HG02852 (cell line): ENCODE measurements at regions not wholly inside any gene's neighbourhood (a gene's known extent, or its start where the extent isn't known, plus 50 kb on each side); places are given as distances from the start of the nearest gene placed in this dataset.

Experiments used
- ATAC-seq: cut with Tn5 transposase; IDR thresholded peaks from one replicate; pipeline ENCODE4 v1.9.1; 2021; ENCODE audit warnings: mild to moderate bottlenecking, moderate library complexity; ENCODE audit not compliant: unreplicated experiment

GRCh38 chr20:40416274-40416673, 272.8 kb downstream of the MAFB start:
- ATAC-seq: no peak

DNA sequence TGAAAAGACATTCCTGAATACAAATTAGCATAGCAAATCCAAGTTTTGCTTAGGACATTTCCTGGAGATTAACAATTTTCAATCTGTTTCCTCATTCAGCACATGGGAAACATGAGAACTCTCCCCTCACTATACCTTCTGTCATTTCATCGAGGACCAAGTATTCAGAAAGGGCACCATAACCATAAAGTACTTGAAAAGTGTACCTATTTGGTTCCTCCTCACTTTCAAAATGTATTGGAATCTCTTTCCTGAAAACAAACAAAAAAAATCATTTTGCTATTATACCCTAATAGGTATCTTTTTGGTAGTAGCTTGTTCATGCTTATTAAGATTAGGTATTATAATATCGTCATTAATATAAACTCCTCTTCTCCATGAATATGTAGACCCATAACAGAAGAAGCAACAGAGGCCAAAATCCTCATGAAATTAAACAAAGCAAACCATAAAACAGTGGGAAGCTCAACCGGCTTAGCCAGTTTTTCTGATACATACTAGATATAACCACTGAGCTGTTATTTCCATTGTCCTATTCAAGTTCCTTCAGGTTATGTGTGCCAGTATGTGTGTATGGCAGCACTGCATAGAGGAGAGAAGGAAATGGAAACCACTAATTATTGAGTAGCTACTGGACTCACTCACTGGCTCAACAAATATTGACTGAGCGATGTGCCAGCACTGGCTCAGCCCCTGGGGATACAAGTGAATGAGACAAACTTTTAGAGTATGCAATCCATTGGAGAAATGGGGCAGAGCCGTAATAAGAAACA, 274.0 kb downstream of the MAFB start:
- ATAC-seq: no peak

DNA sequence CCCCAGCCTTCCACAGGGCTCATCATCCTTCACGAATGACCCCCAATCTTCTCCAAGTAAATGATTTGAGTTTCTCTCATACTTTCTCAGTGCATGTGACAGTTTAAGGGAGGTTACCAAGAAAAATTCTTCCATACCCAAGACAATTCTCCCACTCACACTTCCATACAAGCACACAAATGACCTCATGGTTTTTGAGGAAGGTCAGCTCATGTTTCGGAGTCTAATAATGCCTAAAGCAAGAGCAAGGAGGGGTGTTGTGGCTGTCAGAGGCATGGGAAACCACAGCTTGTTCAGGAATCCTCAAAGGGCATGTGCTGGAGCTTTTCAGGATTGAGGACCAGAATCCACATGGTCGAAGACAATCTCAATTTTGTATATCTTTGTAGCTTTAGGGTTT, 279.0 kb downstream of the MAFB start:
- no peak for ATAC-seq

GRCh38 chr20:40397467-40397866, 291.6 kb downstream of the MAFB start:
- ATAC-seq: no peak

DNA sequence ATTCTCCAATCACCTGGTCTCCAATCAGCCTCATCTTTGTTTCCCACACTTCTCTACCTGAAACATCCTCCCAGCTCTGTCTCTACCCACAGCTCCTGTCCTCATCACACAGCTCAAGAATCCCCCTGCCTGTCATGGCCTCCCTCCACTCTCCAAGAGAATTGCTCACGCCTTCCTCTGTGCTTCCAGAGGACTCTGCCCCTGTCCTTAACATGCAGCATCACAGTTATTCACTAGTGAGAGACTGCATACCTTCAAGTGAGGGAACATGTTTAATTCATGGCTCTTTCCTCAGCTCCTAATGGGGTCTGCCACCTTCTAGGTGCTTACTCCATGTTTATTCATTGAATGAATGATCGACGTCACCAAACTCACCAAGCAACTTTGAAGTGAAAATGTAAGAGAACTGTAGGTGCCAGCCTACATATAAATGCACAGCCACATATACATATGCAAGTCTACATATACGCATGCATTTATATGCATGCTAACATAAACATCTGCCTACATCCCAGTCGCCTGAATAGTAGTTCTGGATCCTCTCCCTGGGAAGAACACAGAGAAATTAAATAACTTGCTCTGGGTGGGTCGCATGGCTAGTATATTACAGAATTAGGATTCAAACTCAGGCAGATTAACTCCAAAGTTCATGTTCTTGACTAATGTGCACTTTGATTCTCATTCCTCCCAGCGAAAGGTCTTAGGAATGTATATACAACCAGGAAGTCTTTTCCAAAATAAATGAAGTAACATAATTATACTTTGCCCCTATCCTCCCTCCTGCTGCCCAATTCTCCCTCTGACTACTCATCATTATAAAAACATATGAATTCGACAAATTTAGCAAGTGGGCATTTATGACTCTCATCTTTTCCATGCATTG, 295.6 kb downstream of the MAFB start:
- ATAC-seq: no peak

DNA sequence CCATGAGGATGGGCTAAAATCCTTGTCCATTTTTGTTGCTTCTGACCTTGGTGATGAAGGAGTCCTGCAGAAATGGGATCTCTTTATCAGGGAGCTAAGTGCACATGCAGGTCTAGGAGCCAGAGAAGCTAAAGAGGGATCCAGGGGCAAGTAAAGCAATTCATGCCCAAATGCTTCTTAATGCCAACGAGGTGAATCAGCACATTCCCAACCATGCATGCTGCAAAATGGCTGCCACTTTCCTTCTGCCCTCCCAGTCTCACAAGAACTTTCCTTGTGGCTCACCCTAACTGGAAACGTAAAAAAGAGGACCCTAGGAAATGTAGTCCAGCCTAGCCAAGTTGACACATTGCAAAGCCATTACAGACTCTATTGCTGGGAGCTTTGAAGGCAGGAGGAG, 298.4 kb downstream of the MAFB start:
- no peak for ATAC-seq

DNA sequence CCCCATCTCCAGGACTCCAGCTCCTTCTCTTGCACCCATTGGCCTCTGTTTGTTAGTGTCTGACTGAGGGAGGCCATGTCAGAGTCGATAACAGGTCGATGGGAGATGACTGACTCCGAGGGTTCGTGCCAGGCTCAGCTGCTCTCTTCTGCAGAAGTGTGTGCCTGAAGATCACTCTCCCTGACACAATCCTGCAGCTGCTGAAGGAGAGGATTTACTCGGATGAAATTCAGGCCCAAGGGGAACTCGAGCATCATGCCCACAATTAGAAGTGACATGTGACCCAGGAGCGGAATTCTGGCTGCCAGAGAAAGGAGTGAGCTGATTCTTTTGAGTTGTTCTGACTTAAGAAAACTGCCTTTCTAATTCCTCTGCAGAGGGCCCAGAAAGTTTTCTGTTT, 318.2 kb downstream of the MAFB start:
- no peak for ATAC-seq

DNA sequence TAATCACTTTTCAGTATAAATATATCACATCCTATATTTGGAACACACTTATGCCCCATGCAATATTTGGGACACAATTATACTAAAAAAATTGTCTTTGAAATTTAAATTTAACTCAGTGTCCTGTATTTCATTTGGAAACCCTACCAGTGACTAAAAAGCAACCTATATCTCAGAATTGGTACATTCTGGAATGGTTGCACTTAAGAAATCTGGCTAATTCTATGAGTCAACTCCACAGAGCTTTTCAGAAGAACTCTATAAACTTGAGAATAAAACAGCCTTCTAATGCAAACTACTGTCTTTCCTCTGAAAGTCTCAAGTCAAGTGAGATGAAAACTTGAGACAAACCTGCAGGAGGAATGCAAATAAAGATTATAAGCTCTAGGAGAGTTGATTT, 320.2 kb downstream of the MAFB start:
- ATAC-seq: no peak

DNA sequence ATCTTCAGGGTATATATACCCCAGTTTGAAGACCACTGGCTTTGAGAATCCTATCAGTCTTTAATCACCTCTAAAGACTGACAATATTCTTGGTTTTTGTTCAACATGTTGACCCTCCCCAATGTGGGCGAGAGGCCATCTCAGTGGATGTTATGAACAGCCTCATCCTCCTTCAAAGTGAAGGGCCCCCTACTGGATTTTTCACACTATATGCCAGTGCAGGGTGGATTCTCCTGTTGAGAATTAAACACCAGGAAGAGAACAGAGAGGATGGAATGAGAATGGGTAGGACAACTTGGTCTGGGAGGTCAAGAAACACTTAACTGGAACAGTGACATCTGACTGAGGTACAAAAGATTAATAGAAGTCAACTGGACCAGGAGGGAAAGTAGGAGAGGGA, 327.1 kb downstream of the MAFB start:
- no peak for ATAC-seq

DNA sequence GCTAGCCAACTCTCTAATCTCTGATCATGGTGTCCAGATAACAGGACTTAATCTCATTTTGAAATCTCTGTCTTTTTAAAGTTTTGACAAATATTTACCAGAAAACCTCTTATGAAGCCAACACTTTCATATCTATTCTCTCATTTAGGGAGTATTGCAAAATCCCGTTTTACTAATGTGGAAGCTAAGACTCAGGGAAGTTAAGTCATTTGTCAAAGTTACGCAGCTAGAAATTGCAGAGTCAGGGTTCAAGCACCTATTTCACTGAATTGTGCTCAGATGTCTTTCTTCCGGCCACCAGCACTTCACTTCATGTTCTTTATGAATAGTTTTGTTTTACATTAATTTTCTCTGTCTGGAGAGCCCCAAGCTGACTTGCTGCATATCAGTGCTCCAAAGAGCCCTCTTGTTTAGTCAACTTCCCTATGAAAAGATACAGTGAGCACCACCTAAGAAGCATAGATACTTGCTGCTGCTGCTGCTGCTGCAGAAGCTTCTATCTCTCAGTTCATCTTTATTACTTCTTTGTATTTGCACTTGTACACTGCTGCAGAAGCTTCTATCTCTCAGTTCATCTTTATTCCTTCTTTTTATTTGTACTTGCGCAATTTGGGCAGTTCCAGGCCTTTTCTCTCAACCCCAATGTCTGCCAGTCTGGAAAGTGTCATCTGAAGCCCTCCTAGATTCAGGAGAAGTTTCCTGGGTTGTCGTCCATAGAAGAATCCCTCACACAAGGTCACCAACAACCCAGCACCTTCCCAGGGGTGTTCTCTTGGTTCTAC, 329.7 kb downstream of the MAFB start:
- ATAC-seq: no peak

DNA sequence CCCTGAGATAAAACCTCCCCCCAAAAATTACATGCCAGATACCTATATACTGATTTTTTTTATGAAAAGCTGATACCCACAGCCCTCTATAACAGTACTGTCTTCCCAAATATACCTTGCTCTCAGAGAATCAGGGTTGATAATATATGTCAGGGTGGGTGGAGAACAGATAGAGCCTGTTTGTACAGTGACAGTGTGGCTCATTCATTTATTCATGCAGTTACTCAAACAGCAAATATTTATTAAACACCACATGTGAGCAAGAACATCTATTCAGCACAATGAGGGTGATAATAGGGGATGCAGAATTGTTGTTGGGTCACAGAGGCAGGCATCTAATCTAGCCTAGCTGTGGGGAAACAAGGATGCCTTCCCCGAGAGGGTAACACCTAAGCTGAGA, 334.2 kb downstream of the MAFB start:
- ATAC-seq: no peak

GRCh38 chr20:40343390-40343789, 345.6 kb downstream of the MAFB start:
- ATAC-seq: no peak

GRCh38 chr20:40341561-40341960, 347.5 kb downstream of the MAFB start:
- ATAC-seq: no peak

GRCh38 chr20:40339661-40340449, 349.2 kb downstream of the MAFB start:
- ATAC-seq: no peak

DNA sequence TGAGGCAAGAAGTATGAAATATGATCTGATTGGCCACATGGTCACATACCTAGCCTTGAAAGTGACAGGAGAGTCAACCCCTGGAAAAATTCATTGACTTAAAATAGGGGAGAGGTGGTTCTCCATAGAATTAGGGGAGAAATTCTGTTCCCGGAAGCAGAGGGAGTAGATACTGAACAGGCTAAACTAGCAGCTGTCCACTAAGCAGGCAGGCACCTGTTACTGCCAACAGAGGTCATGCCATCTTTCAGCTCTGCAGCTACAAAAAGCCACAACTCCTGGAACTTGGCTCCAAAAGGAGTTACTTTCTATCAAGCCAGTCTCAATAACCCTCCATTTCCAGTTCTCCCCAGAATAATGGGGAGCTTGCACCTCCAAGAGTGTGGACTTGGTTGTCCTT, 352.5 kb downstream of the MAFB start:
- ATAC-seq: no peak

- ATAC-seq: no peak
These were observed 353.1 kb downstream of the MAFB start for GRCh38 chr20:40335901-40336351.

DNA sequence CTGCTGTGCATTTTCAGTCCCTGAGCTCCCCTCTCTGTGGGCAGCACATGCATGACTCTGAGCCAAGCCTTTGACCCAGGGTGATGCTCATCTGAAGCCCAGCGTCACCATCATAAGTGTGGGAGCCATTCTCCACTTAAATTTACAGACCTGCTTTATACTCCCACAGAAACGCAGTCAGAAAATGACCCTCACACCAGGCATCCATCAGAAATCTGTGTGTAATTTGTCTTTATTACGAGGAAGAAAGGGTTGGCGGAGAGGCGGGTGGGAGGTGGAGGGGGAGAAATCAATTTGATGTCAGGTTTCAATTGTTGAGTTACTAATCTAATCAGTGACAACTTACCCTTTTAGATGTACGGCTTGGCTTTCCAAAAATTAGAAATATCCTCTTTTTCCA, 353.6 kb downstream of the MAFB start:
- ATAC-seq: no peak

GRCh38 chr20:40333591-40333990, 355.4 kb downstream of the MAFB start:
- no peak for ATAC-seq

DNA sequence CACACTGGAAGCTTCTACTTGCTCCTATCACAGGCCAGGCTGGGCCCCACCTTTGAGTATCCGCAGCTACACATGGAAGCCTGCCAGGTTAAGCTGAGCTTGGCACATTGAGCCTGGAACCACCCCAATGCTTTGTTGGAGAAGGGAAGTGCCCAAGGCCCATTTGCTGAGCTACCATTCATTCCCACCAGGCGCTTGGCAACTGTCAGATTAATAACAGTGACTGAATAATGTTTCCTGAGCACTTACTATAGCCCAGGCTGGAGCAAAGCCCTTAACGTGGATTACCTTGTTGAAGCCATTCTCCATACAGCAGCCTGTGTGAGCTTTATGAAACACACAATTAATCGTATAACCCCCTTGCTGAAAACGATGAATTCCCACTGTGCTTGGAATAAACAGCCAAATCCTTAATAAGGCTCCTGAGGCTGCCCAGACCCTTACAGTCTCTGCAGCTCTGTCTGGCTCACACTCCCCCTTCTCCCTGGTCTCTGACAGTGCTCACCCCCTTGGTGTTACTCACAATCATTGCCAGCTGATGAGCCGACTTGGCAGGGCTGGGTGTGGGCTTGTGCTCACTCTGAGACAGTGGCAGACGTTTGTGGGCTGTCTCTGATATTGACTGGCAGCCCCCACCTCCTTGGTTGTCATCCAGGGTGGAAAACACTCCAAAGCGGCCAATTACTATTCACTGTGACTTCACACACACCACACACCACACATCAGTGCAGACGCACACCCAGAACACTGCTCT, 357.1 kb downstream of the MAFB start:
- no peak for ATAC-seq

DNA sequence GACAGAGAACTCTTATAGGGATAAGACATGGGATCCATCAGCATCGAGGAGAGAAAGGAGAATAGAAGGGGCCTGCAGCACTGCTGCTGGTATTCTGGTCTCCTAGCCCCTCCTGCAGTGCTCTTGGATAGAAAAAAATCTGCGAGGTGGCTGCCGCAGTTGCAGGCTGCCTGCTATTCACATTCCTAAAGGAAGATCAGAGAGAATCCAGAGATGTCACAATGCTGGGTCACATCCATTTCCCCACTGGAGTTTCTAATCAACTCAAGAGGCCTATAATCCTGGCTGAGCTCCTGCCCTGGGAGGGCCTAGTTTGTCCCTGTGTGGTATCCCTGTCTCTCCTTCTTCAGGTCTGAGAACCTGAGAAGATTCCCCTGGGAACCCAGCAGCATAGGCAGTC, 357.8 kb downstream of the MAFB start:
- ATAC-seq: no peak
